Ishikawa (cell line): ENCODE measurements at regions not wholly inside any gene's neighbourhood (a gene's known extent, or its start where the extent isn't known, plus 50 kb on each side); places are given as distances from the start of the nearest gene placed in this dataset.

Experiments used
- RAD21 ChIP-seq: IDR thresholded peaks from 2 replicates; pipeline ENCODE4 v1.6.1; 2012; ENCODE audit warnings: low read depth
- TEAD4 ChIP-seq: IDR thresholded peaks from 2 replicates; pipeline ENCODE4 v1.6.1; 2012

DNA sequence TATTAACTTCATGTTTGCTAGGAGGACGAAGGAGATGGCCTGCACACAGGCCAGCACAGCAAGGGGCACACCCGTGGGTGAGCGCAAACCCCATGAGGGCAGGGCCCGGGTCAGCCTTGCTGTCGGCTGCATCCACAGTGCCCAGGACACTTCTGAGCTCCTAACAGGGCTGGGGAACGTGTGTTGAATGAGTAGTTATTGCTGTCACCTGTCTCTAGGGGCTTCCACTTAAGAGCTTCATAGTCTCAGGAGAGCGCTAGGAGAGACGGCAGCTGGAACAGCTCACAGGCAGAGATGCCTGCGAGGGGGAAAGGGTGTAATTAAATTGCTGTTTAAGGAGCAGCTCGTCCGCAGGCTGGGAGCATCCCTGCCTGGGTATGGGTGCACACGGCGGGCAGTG lies 91.4 kb upstream of the NEURL1B start:
- TF ChIP-seq TEAD4 (no peak), RAD21 (no peak)
